HUES6 (cell line): ENCODE measurements at regions not wholly inside any gene's neighbourhood (a gene's known extent, or its start where the extent isn't known, plus 50 kb on each side); places are given as distances from the start of the nearest gene placed in this dataset.

Source experiments
- H3K27ac ChIP-seq: 2 replicates; pipeline ENCODE4 v1.7.0; 2013; ENCODE audit warnings: low read depth, mild to moderate bottlenecking, low read length, inconsistent platforms
- H3K27me3 ChIP-seq: 2 replicates; pipeline ENCODE4 v1.6.1; 2013; ENCODE audit warnings: low read length; ENCODE audit not compliant: control insufficient read depth, insufficient read depth
- H3K36me3 ChIP-seq: 2 replicates; pipeline ENCODE4 v1.6.1; 2013; ENCODE audit warnings: low read length; ENCODE audit not compliant: control insufficient read depth, insufficient read depth
- H3K4me1 ChIP-seq: 2 replicates; pipeline ENCODE4 v1.6.1; 2013; ENCODE audit warnings: low read length; ENCODE audit not compliant: control insufficient read depth, insufficient read depth
- H3K4me3 ChIP-seq: 2 replicates; pipeline ENCODE4 v1.5.1; 2013; ENCODE audit warnings: low read depth, low read length
- H3K9ac ChIP-seq: one replicate; pipeline ENCODE4 v1.6.1; 2013; ENCODE audit warnings: mild to moderate bottlenecking, low read length
- H3K9me3 ChIP-seq: 2 replicates; pipeline ENCODE4 v1.6.1; 2013; ENCODE audit warnings: low read depth, low read length; ENCODE audit not compliant: control insufficient read depth, insufficient read depth

DNA sequence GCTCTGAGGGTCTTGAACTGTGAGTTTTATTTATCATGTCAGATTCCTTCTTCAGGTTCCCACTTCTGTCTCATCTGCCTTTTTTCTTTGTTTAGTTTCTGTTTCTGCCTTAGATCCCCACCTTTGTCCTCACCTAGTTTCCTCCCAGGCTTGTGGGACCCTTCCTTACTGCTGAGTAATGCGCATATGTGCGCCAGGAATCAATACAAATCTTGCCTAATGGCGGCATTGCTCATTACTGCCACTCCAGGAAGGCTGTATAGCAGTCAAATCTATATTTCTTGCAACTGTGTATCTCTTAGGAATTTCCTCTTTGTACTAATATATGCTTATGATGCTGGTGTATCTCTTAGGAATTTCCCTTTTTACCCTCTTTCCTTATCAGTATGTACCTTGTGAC lies 465.4 kb downstream of the DMRT2 start:
- H3K36me3 ChIP-seq: no peaks in the 10 kb centered on the region
- H3K4me1 ChIP-seq: no peaks in the 10 kb centered on the region
- H3K4me3 ChIP-seq: no peak overlapping the region
- no peaks in the 10 kb centered on the region for H3K27me3 ChIP-seq
- H3K9ac ChIP-seq: no peak overlapping the region
- H3K9me3 ChIP-seq: no peaks in the 10 kb centered on the region
- no peak overlapping the region for H3K27ac ChIP-seq

GRCh38 chr9:1521547-1521946 lies 471.4 kb downstream of the DMRT2 start:
- Histone ChIP-seq H3K27me3 (no peaks in the 10 kb centered on the region), H3K4me3 (no peak overlapping the region), H3K27ac (no peak overlapping the region), H3K9me3 (no peaks in the 10 kb centered on the region), H3K4me1 (no peaks in the 10 kb centered on the region), H3K9ac (no peak overlapping the region), H3K36me3 (no peaks in the 10 kb centered on the region)

DNA sequence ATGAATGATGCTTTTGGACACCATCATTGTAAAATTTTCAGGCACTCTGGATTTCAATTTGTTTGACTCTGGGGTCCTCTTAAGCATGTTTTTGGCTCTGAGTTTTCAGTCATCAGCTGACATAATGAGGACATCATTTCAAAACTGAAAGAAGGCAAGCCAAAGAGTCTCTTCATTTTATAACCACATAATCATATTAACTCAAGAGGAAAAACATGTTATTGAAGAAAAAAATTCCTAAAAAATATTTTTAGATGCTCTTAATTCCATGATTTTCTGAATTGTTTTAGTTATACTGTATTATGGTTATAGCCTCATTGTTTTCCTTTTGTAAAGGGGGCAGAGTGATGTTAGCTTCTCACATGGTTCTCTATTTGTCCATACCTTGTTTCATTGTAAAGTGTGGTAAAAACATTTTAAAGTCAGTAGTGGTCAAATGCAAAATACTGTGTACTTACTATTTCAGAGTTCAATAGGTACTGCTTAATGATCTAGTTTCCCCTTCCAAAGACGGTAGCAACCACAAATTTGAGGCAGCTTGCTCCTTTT lies 472.1 kb downstream of the DMRT2 start:
- Histone ChIP-seq H3K9ac (no peak overlapping the region), H3K27me3 (no peaks in the 10 kb centered on the region), H3K36me3 (no peaks in the 10 kb centered on the region), H3K27ac (no peak overlapping the region), H3K4me3 (no peak overlapping the region), H3K4me1 (no peaks in the 10 kb centered on the region), H3K9me3 (no peaks in the 10 kb centered on the region)

- Histone ChIP-seq H3K36me3 (no peaks in the 10 kb centered on the region), H3K27ac (no peak overlapping the region), H3K4me1 (no peaks in the 10 kb centered on the region), H3K9ac (no peak overlapping the region), H3K27me3 (no peaks in the 10 kb centered on the region), H3K4me3 (no peak overlapping the region), H3K9me3 (no peaks in the 10 kb centered on the region)
These were observed 478.3 kb downstream of the DMRT2 start for GRCh38 chr9:1528456-1528855.

DNA sequence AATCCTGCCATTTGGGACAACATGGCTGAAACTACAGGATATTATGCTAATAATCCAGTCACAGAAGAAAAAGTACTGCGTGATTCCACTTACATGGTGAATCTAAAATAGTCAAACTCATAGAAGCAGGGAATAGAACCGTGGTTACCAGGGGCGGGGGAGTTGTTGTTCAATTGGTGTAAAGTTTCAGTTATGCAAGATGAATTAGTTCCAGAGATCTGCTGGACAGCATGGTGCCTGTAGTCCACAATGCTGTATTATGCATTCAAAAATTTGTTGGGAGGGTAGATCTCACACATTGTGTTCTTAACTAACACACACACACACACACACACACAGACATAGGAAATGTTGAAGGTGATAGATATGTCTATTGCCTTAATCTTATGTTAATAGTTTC lies 480.5 kb downstream of the DMRT2 start:
- no peaks in the 10 kb centered on the region for H3K4me1 ChIP-seq
- H3K36me3 ChIP-seq: no peaks in the 10 kb centered on the region
- no peaks in the 10 kb centered on the region for H3K9me3 ChIP-seq
- H3K4me3 ChIP-seq: no peak overlapping the region
- no peak overlapping the region for H3K9ac ChIP-seq
- H3K27ac ChIP-seq: no peak overlapping the region
- H3K27me3 ChIP-seq: no peaks in the 10 kb centered on the region

GRCh38 chr9:1531424-1531823 lies 481.3 kb downstream of the DMRT2 start:
- no peak overlapping the region for H3K4me3 ChIP-seq
- H3K9me3 ChIP-seq: no peaks in the 10 kb centered on the region
- no peak overlapping the region for H3K27ac ChIP-seq
- no peaks in the 10 kb centered on the region for H3K27me3 ChIP-seq
- no peak overlapping the region for H3K9ac ChIP-seq
- H3K4me1 ChIP-seq: no peaks in the 10 kb centered on the region
- no peaks in the 10 kb centered on the region for H3K36me3 ChIP-seq

DNA sequence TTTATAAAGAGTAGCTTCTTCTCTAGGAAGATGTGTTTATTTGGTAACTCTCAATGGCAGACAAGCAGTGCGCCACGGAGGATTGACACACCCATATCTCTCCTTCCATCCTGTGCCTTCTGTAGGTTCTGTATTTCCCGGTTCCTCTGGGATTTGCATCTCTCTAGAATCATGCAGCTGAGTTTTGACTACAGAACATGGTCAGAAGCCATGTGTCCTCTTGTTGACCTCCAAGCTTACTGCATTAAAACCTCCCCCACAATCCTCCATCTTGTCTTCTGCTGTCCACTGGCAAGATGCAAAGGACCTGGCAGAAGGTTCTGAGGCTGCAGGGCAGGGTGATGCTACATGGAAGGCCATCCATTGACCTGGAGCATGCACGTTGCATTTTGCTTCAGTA lies 482.0 kb downstream of the DMRT2 start:
- Histone ChIP-seq H3K27me3 (no peaks in the 10 kb centered on the region), H3K9me3 (no peaks in the 10 kb centered on the region), H3K4me1 (no peaks in the 10 kb centered on the region), H3K27ac (no peak overlapping the region), H3K9ac (no peak overlapping the region), H3K4me3 (no peak overlapping the region), H3K36me3 (no peaks in the 10 kb centered on the region)

DNA sequence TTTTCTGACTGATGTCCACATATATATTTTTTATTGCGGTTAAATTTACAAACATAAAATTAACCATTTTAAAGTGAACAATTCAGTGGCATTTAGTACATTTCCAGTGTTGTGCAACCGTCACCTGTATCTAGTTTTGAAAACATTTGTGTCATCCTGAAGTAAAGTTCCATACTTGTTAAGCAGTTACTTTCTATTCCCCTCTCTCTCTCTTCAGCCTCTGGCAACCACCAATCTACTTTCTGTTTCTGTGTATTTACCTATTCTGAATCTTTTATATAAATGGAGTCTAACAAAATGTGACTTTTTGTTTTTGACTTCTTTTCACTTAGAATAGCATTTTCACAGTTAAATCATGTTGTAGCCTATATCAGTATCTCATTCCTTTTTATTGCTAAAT lies 480.1 kb upstream of the SMARCA2 start:
- no peak overlapping the region for H3K4me3 ChIP-seq
- no peaks in the 10 kb centered on the region for H3K36me3 ChIP-seq
- no peaks in the 10 kb centered on the region for H3K4me1 ChIP-seq
- H3K27me3 ChIP-seq: no peaks in the 10 kb centered on the region
- H3K9ac ChIP-seq: no peak overlapping the region
- H3K9me3 ChIP-seq: no peaks in the 10 kb centered on the region
- no peak overlapping the region for H3K27ac ChIP-seq

DNA sequence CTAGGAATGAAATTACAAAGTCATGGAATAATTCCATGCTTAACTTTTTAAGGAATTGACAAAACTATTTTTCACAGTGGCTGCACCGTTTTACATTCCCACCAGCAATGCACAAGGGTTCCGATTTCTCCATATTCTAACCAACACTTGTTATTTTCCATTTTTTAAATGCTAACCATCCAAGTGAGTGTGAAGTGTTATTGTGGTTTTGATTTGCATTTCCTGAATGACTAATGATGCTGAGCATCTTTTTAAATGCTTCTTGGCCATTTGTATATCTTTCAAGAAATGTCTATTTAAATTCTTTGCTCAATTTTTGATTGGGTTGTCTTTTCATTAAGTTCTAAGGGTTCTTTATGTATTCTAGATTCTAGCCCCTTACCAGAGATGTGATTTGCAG lies 479.5 kb upstream of the SMARCA2 start:
- H3K36me3 ChIP-seq: no peaks in the 10 kb centered on the region
- no peaks in the 10 kb centered on the region for H3K27me3 ChIP-seq
- no peak overlapping the region for H3K9ac ChIP-seq
- no peak overlapping the region for H3K27ac ChIP-seq
- H3K9me3 ChIP-seq: no peaks in the 10 kb centered on the region
- no peaks in the 10 kb centered on the region for H3K4me1 ChIP-seq
- no peak overlapping the region for H3K4me3 ChIP-seq

DNA sequence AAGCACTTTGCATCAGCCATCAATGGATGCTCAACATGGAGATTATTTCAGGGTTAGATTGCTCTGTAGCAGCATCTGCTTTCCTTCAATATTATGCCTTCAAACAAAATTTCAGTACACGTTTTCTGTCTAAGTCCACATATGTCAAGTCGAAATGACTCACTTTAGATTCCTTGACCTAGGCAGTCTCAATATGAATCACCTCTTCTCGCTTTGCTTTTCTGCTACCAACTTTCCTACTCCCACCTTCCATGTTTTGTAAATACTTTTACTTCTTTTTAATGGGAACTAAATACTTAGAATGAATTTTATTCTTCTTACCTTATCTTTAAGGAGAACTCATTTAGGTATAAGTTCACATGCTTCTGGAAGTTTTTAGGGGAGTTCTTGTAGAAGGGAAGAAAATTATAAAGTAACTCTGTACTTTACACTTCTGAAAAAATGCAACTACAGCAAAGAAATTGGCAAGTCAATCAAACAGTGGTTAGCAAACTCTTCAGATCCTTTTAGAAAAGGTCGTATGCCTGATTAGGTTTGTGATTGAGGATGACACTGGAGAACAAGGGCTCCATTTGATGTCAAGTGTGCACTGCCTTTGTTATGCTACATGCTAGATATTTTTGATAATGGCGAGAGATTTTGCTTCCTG lies 478.5 kb upstream of the SMARCA2 start:
- H3K4me1 ChIP-seq: no peaks in the 10 kb centered on the region
- H3K9me3 ChIP-seq: no peaks in the 10 kb centered on the region
- H3K36me3 ChIP-seq: no peaks in the 10 kb centered on the region
- H3K27ac ChIP-seq: no peak overlapping the region
- H3K4me3 ChIP-seq: no peak overlapping the region
- no peaks in the 10 kb centered on the region for H3K27me3 ChIP-seq
- H3K9ac ChIP-seq: no peak overlapping the region

- Histone ChIP-seq H3K36me3 (no peaks in the 10 kb centered on the region), H3K27ac (no peak overlapping the region), H3K4me3 (no peak overlapping the region), H3K27me3 (no peaks in the 10 kb centered on the region), H3K9me3 (no peaks in the 10 kb centered on the region), H3K9ac (no peak overlapping the region), H3K4me1 (no peaks in the 10 kb centered on the region)
These were observed 476.8 kb upstream of the SMARCA2 start for GRCh38 chr9:1538301-1538700.
